ENCODE measurements at regions not wholly inside any gene's neighbourhood (a gene's known extent, or its start where the extent isn't known, plus 50 kb on each side); places are given as distances from the start of the nearest gene placed in this dataset.

- no peak for TF ChIP-seq L3MBTL2 (conservative IDR thresholded peaks at IDR 0.05)
- DNase-seq (ENCODE audit: extremely low spot score) = no peak
- ChIA-PET CTCF (no interaction called here), POLR2A (no interaction called here)
These were observed 281.5 kb upstream of the DPPA4 start for GRCh38 chr3:109618766-109619378.

- TF ChIP-seq ZNF384 (IDR thresholded peaks at IDR 0.05) = no peak
- no peak for TF ChIP-seq FOXK2 (IDR thresholded peaks at IDR 0.05)
- TF ChIP-seq BHLHE40 (IDR thresholded peaks at IDR 0.05; ENCODE audit: borderline replicate concordance) = no peak
- TF ChIP-seq L3MBTL2 (conservative IDR thresholded peaks at IDR 0.05) = no peak
- no peak for TF ChIP-seq FOXA1 (IDR thresholded peaks at IDR 0.05)
- TF ChIP-seq PKNOX1 (IDR thresholded peaks at IDR 0.05) = no peak
- TF ChIP-seq SUZ12 (IDR thresholded peaks at IDR 0.05) = no peak
- POLR2A ChIA-PET = no interaction called here
- CTCF ChIA-PET = no interaction called here
- DNase-seq (ENCODE audit: extremely low spot score) = no peak
These were observed 294.6 kb upstream of the DPPA4 start for GRCh38 chr3:109631897-109632296.

- CTCF ChIA-PET = interaction anchor here (1.0 kb wide), 1 partner anchor 364 kb away, joined by 8 read pairs; no protein-coding TSS in a partner anchor
- no peak for DNase-seq (ENCODE audit: extremely low spot score)
- POLR2A ChIA-PET = no interaction called here
- TF ChIP-seq FOXA1 (IDR thresholded peaks at IDR 0.05) = no peak
- TF ChIP-seq ARNT (IDR thresholded peaks at IDR 0.05) = no peak
- no peak for TF ChIP-seq ZNF384 (IDR thresholded peaks at IDR 0.05)
- TF ChIP-seq BHLHE40 (IDR thresholded peaks at IDR 0.05; ENCODE audit: borderline replicate concordance) = no peak
These were observed 302.9 kb upstream of the DPPA4 start for GRCh38 chr3:109640146-109640652.

GRCh38 chr3:109642025-109642424 lies 304.7 kb upstream of the DPPA4 start:
- no peak for DNase-seq (ENCODE audit: extremely low spot score)
- CTCF ChIA-PET = no interaction called here
- TF ChIP-seq FOXK2 (IDR thresholded peaks at IDR 0.05) (no peak), LEF1 (IDR thresholded peaks at IDR 0.05; ENCODE audit: borderline replicate concordance) (no peak), SP1 (IDR thresholded peaks at IDR 0.05) (no peak), HDGF (IDR thresholded peaks at IDR 0.05; ENCODE audit: borderline replicate concordance) (no peak), PKNOX1 (IDR thresholded peaks at IDR 0.05) (no peak), SUZ12 (IDR thresholded peaks at IDR 0.05) (no peak), ZNF384 (IDR thresholded peaks at IDR 0.05) (no peak), NFRKB (IDR thresholded peaks at IDR 0.05) (no peak), FOXM1 (IDR thresholded peaks at IDR 0.05; ENCODE audit: borderline replicate concordance) (no peak), CTBP1 (IDR thresholded peaks at IDR 0.05; ENCODE audit: borderline replicate concordance) (no peak), L3MBTL2 (conservative IDR thresholded peaks at IDR 0.05) (no peak), TARDBP (IDR thresholded peaks at IDR 0.05) (no peak), ARNT (IDR thresholded peaks at IDR 0.05) (no peak), FOXA1 (IDR thresholded peaks at IDR 0.05) (no peak), ELF4 (IDR thresholded peaks at IDR 0.05) (no peak), BHLHE40 (IDR thresholded peaks at IDR 0.05; ENCODE audit: borderline replicate concordance) (no peak)
- POLR2A ChIA-PET = no interaction called here

- CTCF ChIA-PET = no interaction called here
- no peak for DNase-seq (ENCODE audit: extremely low spot score)
- POLR2A ChIA-PET = no interaction called here
- no peak for TF ChIP-seq NFRKB (IDR thresholded peaks at IDR 0.05)
- no peak for TF ChIP-seq TARDBP (IDR thresholded peaks at IDR 0.05)
- TF ChIP-seq PKNOX1 (IDR thresholded peaks at IDR 0.05) = no peak
- no peak for TF ChIP-seq SUZ12 (IDR thresholded peaks at IDR 0.05)
- TF ChIP-seq SP1 (IDR thresholded peaks at IDR 0.05) = no peak
- TF ChIP-seq ELF4 (IDR thresholded peaks at IDR 0.05) = no peak
- no peak for TF ChIP-seq ARNT (IDR thresholded peaks at IDR 0.05)
- no peak for TF ChIP-seq FOXM1 (IDR thresholded peaks at IDR 0.05; ENCODE audit: borderline replicate concordance)
- no peak for TF ChIP-seq FOXA1 (IDR thresholded peaks at IDR 0.05)
- TF ChIP-seq HDGF (IDR thresholded peaks at IDR 0.05; ENCODE audit: borderline replicate concordance) = no peak
- TF ChIP-seq CTBP1 (IDR thresholded peaks at IDR 0.05; ENCODE audit: borderline replicate concordance) = no peak
- no peak for TF ChIP-seq ZNF384 (IDR thresholded peaks at IDR 0.05)
- TF ChIP-seq FOXK2 (IDR thresholded peaks at IDR 0.05) = no peak
These were observed 306.2 kb upstream of the DPPA4 start for GRCh38 chr3:109643590-109643989.

- TF ChIP-seq SUZ12 (IDR thresholded peaks at IDR 0.05) (no peak), BHLHE40 (IDR thresholded peaks at IDR 0.05; ENCODE audit: borderline replicate concordance) (no peak), SP1 (IDR thresholded peaks at IDR 0.05) (no peak), CTBP1 (IDR thresholded peaks at IDR 0.05; ENCODE audit: borderline replicate concordance) (no peak), PKNOX1 (IDR thresholded peaks at IDR 0.05) (no peak), TARDBP (IDR thresholded peaks at IDR 0.05) (no peak), ZNF384 (IDR thresholded peaks at IDR 0.05) (no peak), FOXK2 (IDR thresholded peaks at IDR 0.05) (no peak), FOXM1 (IDR thresholded peaks at IDR 0.05; ENCODE audit: borderline replicate concordance) (no peak)
- ChIA-PET POLR2A (no interaction called here), CTCF (no interaction called here)
- no peak for DNase-seq (ENCODE audit: extremely low spot score)
These were observed 307.0 kb upstream of the DPPA4 start for GRCh38 chr3:109644332-109644731.

Measured in HEK293T (cell line).